ENCODE measurements at regions not wholly inside any gene's neighbourhood (a gene's known extent, or its start where the extent isn't known, plus 50 kb on each side); places are given as distances from the start of the nearest gene placed in this dataset.

DNA sequence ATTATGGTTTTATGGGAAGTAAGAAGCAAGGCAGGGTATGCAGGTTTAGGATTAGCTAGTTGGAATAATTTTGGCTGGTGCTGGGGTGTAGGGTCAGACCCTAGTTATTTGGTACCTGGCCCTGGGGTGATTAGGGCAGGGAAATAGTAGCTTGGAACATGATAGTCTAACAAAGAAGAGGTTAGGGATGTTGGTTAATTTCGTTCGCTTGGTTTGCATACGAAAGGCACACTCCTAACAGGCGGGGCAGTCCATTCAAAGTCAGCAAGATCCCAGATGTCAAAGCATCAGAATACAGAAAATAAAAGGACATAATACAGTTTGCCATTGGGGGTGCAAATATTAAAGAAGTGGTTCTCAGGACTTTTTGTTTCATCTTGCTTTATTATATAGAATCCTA lies 55.7 kb upstream of the ITPRID1 start:
- intact Hi-C loops (cut with DNase I): no loop called here
- H3K27ac ChIP-seq: no peak overlapping the region

DNA sequence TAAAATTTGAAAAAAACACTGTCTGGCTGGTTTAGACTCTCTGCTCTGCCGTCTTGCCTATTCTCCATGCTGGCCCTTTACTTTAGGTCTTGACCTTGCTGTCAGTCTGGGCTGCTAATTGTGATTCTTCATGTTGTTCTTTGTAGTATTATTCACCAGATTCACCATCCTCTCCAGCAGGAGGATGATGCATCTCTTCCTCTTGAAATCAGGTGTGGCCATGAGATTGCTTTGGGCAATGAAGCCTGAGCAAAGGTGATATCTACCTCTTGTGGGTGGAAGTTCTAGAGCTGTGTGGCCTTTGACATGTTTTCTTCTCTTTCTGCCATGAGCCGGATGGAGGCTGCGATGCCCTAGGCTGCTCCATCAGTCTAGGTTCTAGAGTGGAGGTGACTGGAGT lies 51.3 kb upstream of the ITPRID1 start:
- intact Hi-C loops (cut with DNase I): no loop called here
- Histone ChIP-seq H3K27ac (no peak overlapping the region), H3K4me1 (no peaks in the 10 kb centered on the region), H3K36me3 (no peaks in the 10 kb centered on the region), H3K9me3 (no peaks in the 10 kb centered on the region), H3K4me3 (no peak overlapping the region), H3K27me3 (no peaks in the 10 kb centered on the region)
- no peak for DNase-seq (ENCODE audit: extremely low spot score in 2 of 2)
- TF ChIP-seq POLR2A (IDR thresholded peaks at IDR 0.05): no peak
- no peak for TF ChIP-seq POLR2AphosphoS5 (IDR thresholded peaks at IDR 0.05; ENCODE audit: insufficient read depth in 1 of 2, low read depth in 1 of 2)
- TF ChIP-seq, protein P1, sequence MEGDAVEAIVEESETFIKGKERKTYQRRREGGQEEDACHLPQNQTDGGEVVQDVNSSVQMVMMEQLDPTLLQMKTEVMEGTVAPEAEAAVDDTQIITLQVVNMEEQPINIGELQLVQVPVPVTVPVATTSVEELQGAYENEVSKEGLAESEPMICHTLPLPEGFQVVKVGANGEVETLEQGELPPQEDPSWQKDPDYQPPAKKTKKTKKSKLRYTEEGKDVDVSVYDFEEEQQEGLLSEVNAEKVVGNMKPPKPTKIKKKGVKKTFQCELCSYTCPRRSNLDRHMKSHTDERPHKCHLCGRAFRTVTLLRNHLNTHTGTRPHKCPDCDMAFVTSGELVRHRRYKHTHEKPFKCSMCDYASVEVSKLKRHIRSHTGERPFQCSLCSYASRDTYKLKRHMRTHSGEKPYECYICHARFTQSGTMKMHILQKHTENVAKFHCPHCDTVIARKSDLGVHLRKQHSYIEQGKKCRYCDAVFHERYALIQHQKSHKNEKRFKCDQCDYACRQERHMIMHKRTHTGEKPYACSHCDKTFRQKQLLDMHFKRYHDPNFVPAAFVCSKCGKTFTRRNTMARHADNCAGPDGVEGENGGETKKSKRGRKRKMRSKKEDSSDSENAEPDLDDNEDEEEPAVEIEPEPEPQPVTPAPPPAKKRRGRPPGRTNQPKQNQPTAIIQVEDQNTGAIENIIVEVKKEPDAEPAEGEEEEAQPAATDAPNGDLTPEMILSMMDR (IDR thresholded peaks at IDR 0.05): no peak

More for the DNA sequence above, 55.7 kb upstream of the ITPRID1 start:
- no peaks in the 10 kb centered on the region for H3K9me3 ChIP-seq
- H3K36me3 ChIP-seq: no peaks in the 10 kb centered on the region
- no peaks in the 10 kb centered on the region for H3K27me3 ChIP-seq
- TF ChIP-seq POLR2AphosphoS5 (IDR thresholded peaks at IDR 0.05; ENCODE audit: insufficient read depth in 1 of 2, low read depth in 1 of 2) (no peak), POLR2A (IDR thresholded peaks at IDR 0.05) (no peak)
- TF ChIP-seq, protein P1 (IDR thresholded peaks at IDR 0.05): no peak
- no peak overlapping the region for H3K4me3 ChIP-seq
- H3K4me1 ChIP-seq: no peaks in the 10 kb centered on the region
- no peak for DNase-seq (ENCODE audit: extremely low spot score in 2 of 2)

Measured in vagina (tissue), 2 donors.